H1 (cell line): ENCODE measurements at regions not wholly inside any gene's neighbourhood (a gene's known extent, or its start where the extent isn't known, plus 50 kb on each side); places are given as distances from the start of the nearest gene placed in this dataset.

Source experiments
- CTCF ChIA-PET: fragments of 300-600 bp; sonication (Branson Sonifier 250); formaldehyde crosslinking; loops from one replicate; lab custom pipeline; 2021; ENCODE audit not compliant: partially characterized antibody; lab: Charles Lee
- POLR2A ChIA-PET: fragments of 300-600 bp; sonication (Branson Sonifier 250); formaldehyde crosslinking; loops from one replicate; lab custom pipeline; 2021; ENCODE audit warnings: inconsistent platforms; ENCODE audit not compliant: partially characterized antibody; lab: Charles Lee
- DNase-seq, 2 experiments: peaks; one replicate each; pipeline versions ENCODE4 v3.0.0 to v3.0.0-alpha.2; 2010 to 2022; ENCODE audit warnings: low spot score in 2 of 2, low read depth in 1 of 2, mixed read lengths in 1 of 2
- FAIRE-seq: peaks from 2 replicates; lab custom pipeline; 2011; peaks lifted over from hg19 to GRCh38; lab: Jason Lieb, UNC
- H2AFZ ChIP-seq: 2 replicates; pipeline ENCODE4 v1.8.1; 2012; ENCODE audit warnings: low read length, inconsistent platforms
- H2AK5ac ChIP-seq: 2 replicates; pipeline ENCODE4 v1.6.1; 2013; ENCODE audit warnings: low read depth, low read length
- H2BK120ac ChIP-seq: replicated peaks from 2 replicates; pipeline ENCODE3; 2013; ENCODE audit warnings: low read depth, low read length, inconsistent platforms
- H2BK12ac ChIP-seq: 2 replicates; pipeline ENCODE4 v1.6.1; 2013; ENCODE audit warnings: low read depth, low read length
- H2BK15ac ChIP-seq: 2 replicates; pipeline ENCODE4 v1.6.1; 2013; ENCODE audit warnings: low read length
- H2BK20ac ChIP-seq: 2 replicates; pipeline ENCODE4 v1.6.1; 2013; ENCODE audit warnings: low read length
- H2BK5ac ChIP-seq: 2 replicates; pipeline ENCODE4 v1.6.1; 2013; ENCODE audit warnings: low read depth, low read length
- H3K14ac ChIP-seq: 2 replicates; pipeline ENCODE4 v1.6.1; 2013; ENCODE audit warnings: inconsistent platforms; ENCODE audit not compliant: insufficient read length
- H3K18ac ChIP-seq: 2 replicates; pipeline ENCODE4 v1.6.1; 2013; ENCODE audit warnings: low read length; ENCODE audit errors: extremely low read depth
- H3K23ac ChIP-seq: 2 replicates; pipeline ENCODE4 v1.6.1; 2013; ENCODE audit warnings: inconsistent platforms; ENCODE audit not compliant: insufficient read length
- H3K23me2 ChIP-seq: 2 replicates; pipeline ENCODE4 v1.6.1; 2013; ENCODE audit warnings: low read depth, low read length
- H3K27ac ChIP-seq: 2 replicates; pipeline ENCODE4 v1.6.1; 2011; ENCODE audit warnings: low read depth, low read length, inconsistent platforms
- H3K27me3 ChIP-seq, 4 experiments: replicated peaks in 1 of 4; 1 replicate in 1 of 4; 2 replicates in 3 of 4; pipeline versions ENCODE4 v1.6.1 to v1.8.1; 2011 to 2013; ENCODE audit warnings: low read length in 3 of 4, mild to moderate bottlenecking in 3 of 4, inconsistent platforms in 2 of 4, mixed read lengths in 2 of 4, moderate library complexity in 1 of 4; ENCODE audit not compliant: control insufficient read depth in 3 of 4, insufficient read depth in 3 of 4; ENCODE audit errors: extremely low read depth in 1 of 4
- H3K36me3 ChIP-seq, 4 experiments: 2 replicates each; pipeline versions ENCODE4 v1.6.1 to v1.8.1; 2011 to 2013; ENCODE audit warnings: mild to moderate bottlenecking in 4 of 4, low read length in 3 of 4, moderate library complexity in 2 of 4, control low read depth in 1 of 4, inconsistent platforms in 1 of 4; ENCODE audit not compliant: insufficient read depth in 4 of 4, control insufficient read depth in 2 of 4
- H3K4ac ChIP-seq: replicated peaks from 2 replicates; pipeline ENCODE3; 2013; ENCODE audit warnings: low read length, low read depth, mixed read lengths, inconsistent platforms; ENCODE audit not compliant: insufficient read length
- H3K4me1 ChIP-seq, 4 experiments: replicated peaks in 1 of 4; 1 replicate in 1 of 4; 2 replicates in 3 of 4; pipeline versions ENCODE4 v1.6.1 to v1.8.1; 2011 to 2013; ENCODE audit warnings: low read length in 3 of 4, inconsistent platforms in 2 of 4, mixed read lengths in 1 of 4; ENCODE audit not compliant: insufficient read depth in 4 of 4, control insufficient read depth in 3 of 4
- H3K4me2 ChIP-seq, 2 experiments: 2 replicates each; pipeline versions ENCODE4 v1.6.1 to v1.8.1; 2011 to 2013; ENCODE audit warnings: low read depth in 2 of 2, low read length in 2 of 2, control low read depth in 1 of 2, inconsistent platforms in 1 of 2, mild to moderate bottlenecking in 1 of 2; ENCODE audit not compliant: insufficient read depth in 1 of 2
- H3K4me3 ChIP-seq, 4 experiments: fragments of 200-600, 300-600 bp in 1 of 4; sonication (generic), shearing (Covaris generic), sonication (Bioruptor Twin) in 1 of 4; 2 replicates each; pipeline versions ENCODE4 v1.5.1 to v1.8.1; 2011 to 2016; ENCODE audit warnings: low read length in 4 of 4, low read depth in 3 of 4, control low read depth in 2 of 4, inconsistent platforms in 2 of 4, mild to moderate bottlenecking in 2 of 4, mixed read lengths in 1 of 4, moderate library complexity in 1 of 4; ENCODE audit not compliant: insufficient read depth in 2 of 4; ENCODE audit errors: extremely low read depth in 1 of 4
- H3K56ac ChIP-seq: replicated peaks from 2 replicates; pipeline ENCODE3; 2013; ENCODE audit warnings: low read depth, mild to moderate bottlenecking, mixed read lengths, low read length, inconsistent platforms; ENCODE audit not compliant: insufficient read length
- H3K79me1 ChIP-seq: 2 replicates; pipeline ENCODE4 v1.6.1; 2013; ENCODE audit warnings: low read depth, low read length, control low read depth
- H3K79me2 ChIP-seq, 2 experiments: 2 replicates each; pipeline versions ENCODE4 v1.6.1 to v1.8.1; 2012 to 2013; ENCODE audit warnings: low read length in 2 of 2, mild to moderate bottlenecking in 2 of 2, inconsistent platforms in 1 of 2; ENCODE audit not compliant: insufficient read depth in 2 of 2, control insufficient read depth in 1 of 2
- H3K9ac ChIP-seq, 4 experiments: replicated peaks in 1 of 4; 1 replicate in 1 of 4; 2 replicates in 3 of 4; pipeline versions ENCODE4 v1.6.1 to v1.8.1; 2011 to 2013; ENCODE audit warnings: low read depth in 3 of 4, low read length in 3 of 4, control low read depth in 2 of 4, mild to moderate bottlenecking in 2 of 4, moderate library complexity in 2 of 4, inconsistent platforms in 1 of 4; ENCODE audit errors: extremely low read depth in 1 of 4
- H3K9me3 ChIP-seq, 2 experiments: 2 replicates each; pipeline versions ENCODE4 v1.6.1 to v1.8.1; 2012 to 2013; ENCODE audit warnings: mild to moderate bottlenecking in 2 of 2, moderate library complexity in 2 of 2, control low read depth in 1 of 2, inconsistent platforms in 1 of 2, low read depth in 1 of 2, low read length in 1 of 2, mixed read lengths in 1 of 2; ENCODE audit not compliant: insufficient read depth in 2 of 2
- H4K20me1 ChIP-seq, 2 experiments: replicated peaks in 1 of 2; 2 replicates each; pipeline versions ENCODE3 to v1.8.1; 2011 to 2013; ENCODE audit warnings: inconsistent platforms in 2 of 2, low read length in 2 of 2, mild to moderate bottlenecking in 1 of 2; ENCODE audit not compliant: insufficient read depth in 2 of 2, control insufficient read depth in 1 of 2
- H4K5ac ChIP-seq: 2 replicates; pipeline ENCODE4 v1.6.1; 2013; ENCODE audit warnings: low read length, low read depth, mixed read lengths, inconsistent platforms; ENCODE audit not compliant: insufficient read length
- H4K8ac ChIP-seq: 2 replicates; pipeline ENCODE4 v1.8.0; 2013; ENCODE audit warnings: mild to moderate bottlenecking, moderate library complexity, low read length, inconsistent platforms; ENCODE audit not compliant: insufficient read depth; ENCODE audit errors: extremely low read depth
- H4K91ac ChIP-seq: replicated peaks from 2 replicates; pipeline ENCODE3; 2013; ENCODE audit warnings: low read length, mixed read lengths, inconsistent platforms; ENCODE audit not compliant: insufficient read length
- EZH2 ChIP-seq: fragments of 200-600 bp; sonication (generic); IDR thresholded peaks from 2 replicates; pipeline ENCODE4 v1.7.1; 2012; ENCODE audit warnings: low read depth, mild to moderate bottlenecking, moderate library complexity, low read length, inconsistent platforms; ENCODE audit not compliant: severe bottlenecking
- GTF2F1 ChIP-seq: IDR thresholded peaks from 2 replicates; pipeline ENCODE4 v1.6.1; 2012; ENCODE audit warnings: low read depth, low read length, improper control_type of control experiment, borderline replicate concordance
- KDM4A ChIP-seq: IDR thresholded peaks from one replicate; pipeline ENCODE4 v1.7.1; 2012; ENCODE audit warnings: low read depth, mild to moderate bottlenecking, moderate library complexity, low read length, inconsistent platforms; ENCODE audit not compliant: severe bottlenecking
- MAX ChIP-seq: IDR thresholded peaks from 2 replicates; pipeline ENCODE4 v1.6.1; 2012; ENCODE audit warnings: inconsistent platforms
- NANOG ChIP-seq: IDR thresholded peaks from 2 replicates; pipeline ENCODE4 v1.6.1; 2011; ENCODE audit warnings: low read length, low read depth, mild to moderate bottlenecking, inconsistent platforms; ENCODE audit not compliant: insufficient read depth, poor library complexity, severe bottlenecking
- PHF8 ChIP-seq: fragments of 200-600 bp; sonication (generic); conservative IDR thresholded peaks from 2 replicates; pipeline ENCODE4 v1.7.1; 2012; ENCODE audit warnings: low read depth, mild to moderate bottlenecking, inconsistent platforms, low read length, moderate library complexity
- POLR2A ChIP-seq, 2 experiments: IDR thresholded peaks; 1 replicate in 1 of 2; 2 replicates in 1 of 2; pipeline ENCODE4 v1.6.1; 2011; ENCODE audit warnings: low read depth in 2 of 2, low read length in 2 of 2, mild to moderate bottlenecking in 2 of 2; ENCODE audit errors: control extremely low read depth in 1 of 2
- SIX5 ChIP-seq: IDR thresholded peaks from 2 replicates; pipeline ENCODE4 v1.6.1; 2011; ENCODE audit warnings: mild to moderate bottlenecking, low read depth, low read length
- SP2 ChIP-seq: IDR thresholded peaks from 2 replicates; pipeline ENCODE4 v1.6.1; 2012; ENCODE audit warnings: mild to moderate bottlenecking, low read length, inconsistent platforms
- YY1 ChIP-seq: IDR thresholded peaks from 2 replicates; pipeline ENCODE4 v1.6.1; 2011; ENCODE audit warnings: low read depth, mild to moderate bottlenecking, low read length
- WGBS, 2 experiments: shearing (Covaris generic) in 1 of 2; methylation state at CpG; one replicate each; pipeline versions ENCODE4 v1.1.6 to v1.1.7; 2013 to 2015; ENCODE audit warnings: low lambda C conversion rate in 2 of 2, mixed read lengths in 2 of 2, inconsistent platforms in 1 of 2, low coverage in 1 of 2, missing lambda C conversion rate in 1 of 2; ENCODE audit not compliant: insufficient replicate concordance in 2 of 2, insufficient coverage in 1 of 2, insufficient read length in 1 of 2; ENCODE audit errors: extremely low coverage in 1 of 2, missing lambda C conversion rate in 1 of 2; 5-methylcytosine and 5-hydroxymethylcytosine counted together

GRCh38 chr5:51657340-51658240 lies 274.3 kb downstream of the ISL1 start:
- Histone ChIP-seq H3K23ac (no peak overlapping the region), H3K4me1 (peaks cover 0 to 3% (median 0%) of the 10 kb centered on the region in 4 experiments; a peak in 1 of 7 replicates), H3K14ac (no peak overlapping the region), H3K27ac (no peak overlapping the region), H3K4me3 (no peak overlapping the region), H3K27me3 (no peaks in the 10 kb centered on the region), H3K79me1 (no peaks in the 10 kb centered on the region), H2BK120ac (no peak overlapping the region), H2AFZ (no peak overlapping the region), H2BK5ac (no peak overlapping the region), H3K36me3 (no peaks in the 10 kb centered on the region), H4K5ac (no peak overlapping the region), H3K23me2 (no peaks in the 10 kb centered on the region; the same call in 1 of the 2 replicates), H3K9ac (no peak overlapping the region), H2BK20ac (no peak overlapping the region), H3K56ac (no peak overlapping the region), H3K9me3 (no peaks in the 10 kb centered on the region), H4K20me1 (no peaks in the 10 kb centered on the region), H2BK12ac (no peak overlapping the region), H3K18ac (no peak overlapping the region), H3K4ac (no peak overlapping the region), H2AK5ac (no peak overlapping the region), H4K91ac (no peak overlapping the region), H3K4me2 (no peak overlapping the region), H2BK15ac (no peak overlapping the region), H4K8ac (no peak overlapping the region), H3K79me2 (no peaks in the 10 kb centered on the region)
- no peak for FAIRE-seq
- CTCF ChIA-PET: no interaction called here
- POLR2A ChIA-PET: no interaction called here
- DNase-seq: no peak
- 90% methylated on average over 7 of the region's 7 CpGs; no CpG with 5 or more reads in 1 of the 2 experiments for WGBS, 2 experiments
- TF ChIP-seq MAX (no peak), GTF2F1 (no peak), PHF8 (no peak), POLR2A (IDR thresholded peaks at IDR 0.05; ENCODE audit: control extremely low read depth in 1 of 2, low read depth in 2 of 2, low read length in 2 of 2) (no peak), SP2 (no peak), NANOG (no peak), SIX5 (no peak), KDM4A (no peak), YY1 (no peak), EZH2 (no peak)
